Ascending aorta (tissue), 2 donors: ENCODE measurements at regions not wholly inside any gene's neighbourhood (a gene's known extent, or its start where the extent isn't known, plus 50 kb on each side); places are given as distances from the start of the nearest gene placed in this dataset.

Experiments used
- DNase-seq, 2 donors: peaks; one replicate each; pipeline ENCODE4 v3.0.0-alpha.2; 2019; ENCODE audit warnings: low spot score in 2 of 2
- H3K27ac ChIP-seq, 2 donors: fragments of 200-600 bp; sonication (generic); one replicate each; pipeline ENCODE4 v1.5.1; 2016 to 2017; ENCODE audit warnings: mild to moderate bottlenecking in 1 of 2
- H3K27me3 ChIP-seq: fragments of 200-600 bp; sonication (generic); one replicate; pipeline ENCODE4 v1.5.1; 2017
- H3K36me3 ChIP-seq, 2 donors: fragments of 200-600 bp; sonication (generic); one replicate each; pipeline ENCODE4 v1.5.1; 2016
- H3K4me1 ChIP-seq, 2 donors: fragments of 200-600 bp; sonication (generic); one replicate each; pipeline ENCODE4 v1.5.1; 2016 to 2017; ENCODE audit warnings: mild to moderate bottlenecking in 1 of 2
- H3K4me3 ChIP-seq, 2 donors: fragments of 200-600 bp; sonication (generic); one replicate each; pipeline ENCODE4 v1.5.1; 2016 to 2017; ENCODE audit warnings: mild to moderate bottlenecking in 1 of 2
- H3K9me3 ChIP-seq, 2 donors: fragments of 200-600 bp; sonication (generic); one replicate each; pipeline ENCODE4 v1.5.1; 2016
- intact Hi-C: fragments of 100-400 bp; cut with DNase I; formaldehyde crosslinking; loops from one replicate; pipeline ENCODE4 v1.15.1; 2023
- TF ChIP-seq, protein P1 (sequence below), 3 experiments: fragments of 200-600 bp in 2 of 3; fragments of 450-650 bp in 1 of 3; sonication (generic) in 2 of 3; IDR thresholded peaks; one replicate each; pipeline ENCODE4 v1.5.1; 2016 to 2019; ENCODE audit warnings: antibody characterized with exemption in 3 of 3, mild to moderate bottlenecking in 1 of 3, moderate library complexity in 1 of 3

DNA sequence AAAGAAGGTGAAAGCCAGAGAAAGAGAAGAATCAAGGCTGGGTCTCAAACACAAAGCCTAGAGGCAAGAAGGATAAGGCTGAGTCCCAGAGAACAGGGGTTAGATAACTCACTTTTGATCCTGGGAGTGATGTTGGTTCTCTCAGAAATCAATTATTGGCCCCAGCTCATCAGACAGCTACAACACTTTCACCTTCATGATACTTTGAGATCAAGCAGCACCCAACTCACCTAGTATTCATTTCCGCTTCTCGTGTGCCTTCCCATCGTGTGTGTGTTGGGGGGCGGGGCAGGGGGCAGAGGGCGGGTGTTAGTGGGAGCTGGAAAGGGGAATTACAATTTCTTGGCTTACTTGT, 92.2 kb upstream of the RAD23B start:
- DNase-seq: no peak
- no peak overlapping the region for H3K4me3 ChIP-seq
- TF ChIP-seq, protein P1, sequence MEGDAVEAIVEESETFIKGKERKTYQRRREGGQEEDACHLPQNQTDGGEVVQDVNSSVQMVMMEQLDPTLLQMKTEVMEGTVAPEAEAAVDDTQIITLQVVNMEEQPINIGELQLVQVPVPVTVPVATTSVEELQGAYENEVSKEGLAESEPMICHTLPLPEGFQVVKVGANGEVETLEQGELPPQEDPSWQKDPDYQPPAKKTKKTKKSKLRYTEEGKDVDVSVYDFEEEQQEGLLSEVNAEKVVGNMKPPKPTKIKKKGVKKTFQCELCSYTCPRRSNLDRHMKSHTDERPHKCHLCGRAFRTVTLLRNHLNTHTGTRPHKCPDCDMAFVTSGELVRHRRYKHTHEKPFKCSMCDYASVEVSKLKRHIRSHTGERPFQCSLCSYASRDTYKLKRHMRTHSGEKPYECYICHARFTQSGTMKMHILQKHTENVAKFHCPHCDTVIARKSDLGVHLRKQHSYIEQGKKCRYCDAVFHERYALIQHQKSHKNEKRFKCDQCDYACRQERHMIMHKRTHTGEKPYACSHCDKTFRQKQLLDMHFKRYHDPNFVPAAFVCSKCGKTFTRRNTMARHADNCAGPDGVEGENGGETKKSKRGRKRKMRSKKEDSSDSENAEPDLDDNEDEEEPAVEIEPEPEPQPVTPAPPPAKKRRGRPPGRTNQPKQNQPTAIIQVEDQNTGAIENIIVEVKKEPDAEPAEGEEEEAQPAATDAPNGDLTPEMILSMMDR (IDR thresholded peaks at IDR 0.05): no peak
- H3K4me1 ChIP-seq: no peaks in the 10 kb centered on the region
- no peaks in the 10 kb centered on the region for H3K36me3 ChIP-seq
- no peaks in the 10 kb centered on the region for H3K9me3 ChIP-seq
- H3K27ac ChIP-seq: no peak overlapping the region
- intact Hi-C loops: no loop called here
- H3K27me3 ChIP-seq: no peaks in the 10 kb centered on the region

DNA sequence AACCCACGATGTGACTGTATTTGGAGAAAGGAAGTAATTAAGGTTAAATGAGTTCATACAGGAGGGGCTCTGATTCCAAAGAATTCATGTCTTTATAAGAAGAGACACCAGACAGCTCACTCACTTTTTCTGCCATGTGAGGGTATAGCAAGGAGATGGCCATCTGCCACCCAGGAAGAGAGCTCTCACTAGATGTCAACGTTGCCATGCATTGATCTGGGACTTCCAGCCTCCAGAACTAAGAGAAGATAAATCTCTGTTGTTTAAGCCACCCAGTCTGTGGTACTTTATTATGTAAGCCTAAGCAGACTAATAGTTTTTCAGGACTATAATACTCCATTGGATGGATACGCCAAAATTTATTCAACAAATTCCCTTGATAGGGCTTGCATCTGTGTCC, 89.8 kb upstream of the RAD23B start:
- intact Hi-C loops: no loop called here
- Histone ChIP-seq H3K27me3 (no peaks in the 10 kb centered on the region), H3K36me3 (no peaks in the 10 kb centered on the region), H3K4me1 (no peaks in the 10 kb centered on the region), H3K9me3 (no peaks in the 10 kb centered on the region), H3K27ac (no peak overlapping the region), H3K4me3 (no peak overlapping the region)
- TF ChIP-seq, protein P1 (IDR thresholded peaks at IDR 0.05): no peak
- no peak for DNase-seq

DNA sequence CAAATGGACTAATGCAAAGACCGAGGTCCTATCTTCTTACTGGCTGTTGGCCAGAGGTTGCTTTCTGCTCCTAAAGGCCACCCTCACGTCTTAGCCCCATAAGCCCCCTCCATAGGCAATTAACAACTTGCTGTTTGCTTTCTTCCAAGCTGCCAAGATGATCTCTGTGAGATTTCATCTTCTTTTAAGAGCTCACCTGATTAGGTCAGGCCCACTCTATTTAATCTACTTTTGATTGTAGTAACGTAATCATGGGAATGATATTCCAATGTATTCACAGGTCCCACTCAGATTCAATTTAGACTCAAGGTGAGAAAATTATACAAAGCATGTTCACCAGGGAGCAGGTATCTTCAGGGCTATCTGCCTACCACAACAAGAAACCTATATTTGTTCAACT, 84.4 kb upstream of the RAD23B start:
- TF ChIP-seq, protein P1 (IDR thresholded peaks at IDR 0.05): no peak
- no peak for DNase-seq
- Histone ChIP-seq H3K36me3 (no peaks in the 10 kb centered on the region), H3K4me3 (no peak overlapping the region), H3K9me3 (no peaks in the 10 kb centered on the region), H3K4me1 (no peaks in the 10 kb centered on the region), H3K27ac (no peak overlapping the region), H3K27me3 (no peaks in the 10 kb centered on the region)
- intact Hi-C loops: no loop called here

DNA sequence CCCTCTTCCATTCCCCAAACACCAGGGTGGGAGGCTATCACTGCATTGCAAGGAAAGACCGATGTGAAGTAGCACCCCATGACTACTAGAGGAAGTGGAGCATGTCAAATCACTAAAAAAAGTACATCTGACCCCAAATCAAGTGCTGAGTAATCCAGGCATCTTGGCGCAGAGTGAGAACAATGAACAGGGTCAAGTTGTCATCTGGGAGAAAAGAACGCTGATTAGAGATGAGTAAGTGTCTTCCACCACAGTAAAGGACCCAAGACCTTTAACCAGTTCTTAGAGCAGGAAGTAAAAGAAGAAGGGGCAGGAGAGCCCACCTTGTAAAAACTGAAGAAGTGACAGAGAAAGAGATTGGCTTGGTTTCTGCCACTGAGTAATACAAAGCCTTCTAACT, 75.0 kb upstream of the RAD23B start:
- Histone ChIP-seq H3K4me1 (no peaks in the 10 kb centered on the region), H3K4me3 (no peak overlapping the region), H3K27me3 (no peaks in the 10 kb centered on the region), H3K36me3 (no peaks in the 10 kb centered on the region), H3K27ac (no peak overlapping the region), H3K9me3 (no peaks in the 10 kb centered on the region)
- TF ChIP-seq, protein P1 (IDR thresholded peaks at IDR 0.05): no peak
- DNase-seq: no peak
- intact Hi-C loops: no loop called here

DNA sequence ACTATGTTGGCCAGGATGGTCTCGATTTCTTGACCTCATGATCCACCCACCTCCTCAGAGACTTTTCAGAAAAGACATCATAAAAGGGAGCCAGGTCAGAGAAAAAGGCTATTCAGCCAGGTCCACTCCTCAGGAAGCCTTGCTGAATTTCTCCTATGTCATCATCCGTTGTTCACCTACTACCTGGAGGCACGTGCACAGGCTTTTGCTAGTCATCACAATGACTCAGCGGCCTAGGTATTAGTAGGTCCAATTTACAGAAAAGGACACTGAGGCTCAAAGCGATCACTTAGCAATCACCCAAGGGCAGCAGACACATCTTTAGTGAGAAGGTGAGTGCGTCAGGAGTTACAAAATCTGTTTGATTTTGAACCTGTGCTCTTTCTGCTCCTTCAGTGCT, 72.3 kb upstream of the RAD23B start:
- Histone ChIP-seq H3K27ac (no peak overlapping the region), H3K27me3 (no peaks in the 10 kb centered on the region), H3K9me3 (no peaks in the 10 kb centered on the region), H3K4me3 (no peak overlapping the region), H3K36me3 (no peaks in the 10 kb centered on the region), H3K4me1 (no peaks in the 10 kb centered on the region)
- intact Hi-C loops: no loop called here
- no peak for DNase-seq
- TF ChIP-seq, protein P1 (IDR thresholded peaks at IDR 0.05): no peak

DNA sequence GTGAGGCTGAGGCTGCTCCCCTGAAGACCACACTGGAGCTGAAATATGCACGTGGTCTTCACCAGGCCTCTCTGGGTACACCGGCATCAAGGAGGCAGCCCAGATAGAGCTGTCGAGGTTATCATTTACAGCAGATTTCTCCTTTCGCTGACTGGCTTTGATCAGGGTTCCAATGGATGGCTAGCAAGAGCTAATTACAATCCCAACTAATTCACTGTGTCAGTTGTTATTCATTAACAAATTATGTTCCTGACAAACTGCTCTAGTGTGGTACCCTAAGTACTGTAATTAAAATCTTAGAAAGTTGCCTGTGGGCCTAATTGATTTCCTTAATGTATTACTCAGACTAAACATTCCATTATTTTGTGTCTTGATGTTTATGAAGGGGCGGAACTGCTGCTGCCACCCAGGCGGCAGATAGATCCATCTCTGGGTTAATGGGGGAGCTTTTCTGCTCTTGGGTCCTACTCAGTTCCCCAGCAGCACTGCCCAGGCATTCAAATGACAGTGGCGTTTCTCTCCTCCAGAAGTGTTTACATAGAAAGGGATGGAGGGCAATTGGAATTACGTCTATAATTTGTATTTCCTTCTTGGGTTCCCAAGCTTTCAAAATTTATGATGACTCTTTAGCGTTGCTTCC, 71.7 kb upstream of the RAD23B start:
- DNase-seq: no peak
- intact Hi-C loops: no loop called here
- H3K27me3 ChIP-seq: no peaks in the 10 kb centered on the region

More for the DNA sequence above, 71.7 kb upstream of the RAD23B start:
- Histone ChIP-seq H3K4me3 (no peak overlapping the region), H3K27ac (no peak overlapping the region), H3K36me3 (no peaks in the 10 kb centered on the region), H3K9me3 (no peaks in the 10 kb centered on the region), H3K4me1 (no peaks in the 10 kb centered on the region)
- TF ChIP-seq, protein P1 (IDR thresholded peaks at IDR 0.05): no peak
